Activated CD8-positive, alpha-beta T cell treated with anti-CD3 and anti-CD28 coated beads for 36 hours (primary cell): ENCODE measurements at regions not wholly inside any gene's neighbourhood (a gene's known extent, or its start where the extent isn't known, plus 50 kb on each side); places are given as distances from the start of the nearest gene placed in this dataset.

ENCODE experiments used
- ATAC-seq: fragments of 200-7000 bp; cut with Tn5 transposase; one replicate; pipeline ENCODE4 v1.10.0; 2021; ENCODE audit warnings: mild to moderate bottlenecking, moderate library complexity
- CTCF ChIA-PET: fragments of 350-600 bp; sonication (Branson Sonifier 250); formaldehyde crosslinking; loops from one replicate; lab custom pipeline; 2021; ENCODE audit warnings: antibody characterized with exemption; lab: Charles Lee
- POLR2A ChIA-PET: fragments of 350-600 bp; sonication (Branson Sonifier 250); formaldehyde crosslinking; loops from one replicate; lab custom pipeline; 2021; ENCODE audit warnings: antibody characterized with exemption; lab: Charles Lee
- DNase-seq: peaks from one replicate; pipeline ENCODE4 v3.0.0-alpha.2; 2020
- H3K27ac Mint-ChIP-seq: one replicate; pipeline ENCODE4 v1.8.0; 2021; ENCODE audit warnings: mild to moderate bottlenecking, mixed read lengths
- H3K27me3 Mint-ChIP-seq: one replicate; pipeline ENCODE4 v1.8.0; 2021; ENCODE audit warnings: mixed read lengths
- H3K36me3 Mint-ChIP-seq: one replicate; pipeline ENCODE4 v1.8.0; 2021; ENCODE audit warnings: low read depth, mixed read lengths
- H3K4me1 Mint-ChIP-seq: one replicate; pipeline ENCODE4 v1.8.0; 2021; ENCODE audit warnings: low read depth, mixed read lengths
- H3K4me3 Mint-ChIP-seq: one replicate; pipeline ENCODE4 v1.8.0; 2021; ENCODE audit warnings: mild to moderate bottlenecking, moderate library complexity, mixed read lengths
- H3K9me3 Mint-ChIP-seq: one replicate; pipeline ENCODE4 v1.8.0; 2021; ENCODE audit warnings: mixed read lengths
- intact Hi-C: fragments of 100-400 bp; cut with micrococcal nuclease; formaldehyde crosslinking; loops from one replicate; pipeline ENCODE4 v1.10.0; 2022
- TF ChIP-seq, protein P1 (sequence below): fragments of 200-600 bp; IDR thresholded peaks from one replicate; pipeline ENCODE4 v1.8.0; 2022; ENCODE audit warnings: antibody characterized with exemption, mild to moderate bottlenecking

GRCh38 chr9:88072831-88073375 is 65.4 kb downstream of the SPATA31C2 start:
- TF ChIP-seq, protein P1, sequence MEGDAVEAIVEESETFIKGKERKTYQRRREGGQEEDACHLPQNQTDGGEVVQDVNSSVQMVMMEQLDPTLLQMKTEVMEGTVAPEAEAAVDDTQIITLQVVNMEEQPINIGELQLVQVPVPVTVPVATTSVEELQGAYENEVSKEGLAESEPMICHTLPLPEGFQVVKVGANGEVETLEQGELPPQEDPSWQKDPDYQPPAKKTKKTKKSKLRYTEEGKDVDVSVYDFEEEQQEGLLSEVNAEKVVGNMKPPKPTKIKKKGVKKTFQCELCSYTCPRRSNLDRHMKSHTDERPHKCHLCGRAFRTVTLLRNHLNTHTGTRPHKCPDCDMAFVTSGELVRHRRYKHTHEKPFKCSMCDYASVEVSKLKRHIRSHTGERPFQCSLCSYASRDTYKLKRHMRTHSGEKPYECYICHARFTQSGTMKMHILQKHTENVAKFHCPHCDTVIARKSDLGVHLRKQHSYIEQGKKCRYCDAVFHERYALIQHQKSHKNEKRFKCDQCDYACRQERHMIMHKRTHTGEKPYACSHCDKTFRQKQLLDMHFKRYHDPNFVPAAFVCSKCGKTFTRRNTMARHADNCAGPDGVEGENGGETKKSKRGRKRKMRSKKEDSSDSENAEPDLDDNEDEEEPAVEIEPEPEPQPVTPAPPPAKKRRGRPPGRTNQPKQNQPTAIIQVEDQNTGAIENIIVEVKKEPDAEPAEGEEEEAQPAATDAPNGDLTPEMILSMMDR, result no peak
- DNase-seq, result no peak
- H3K9me3 Mint-ChIP-seq, result no peaks in the 10 kb centered on the region
- H3K27ac Mint-ChIP-seq, result no peak overlapping the region
- no peak for ATAC-seq
- peaks cover 9% of the 10 kb centered on the region for H3K4me1 Mint-ChIP-seq
- intact Hi-C loops, result no loop called here
- no peaks in the 10 kb centered on the region for H3K36me3 Mint-ChIP-seq
- H3K4me3 Mint-ChIP-seq, result no peak overlapping the region
- ChIA-PET POLR2A (no interaction called here), CTCF (no interaction called here)
- peaks cover 58% of the 10 kb centered on the region for H3K27me3 Mint-ChIP-seq

DNA sequence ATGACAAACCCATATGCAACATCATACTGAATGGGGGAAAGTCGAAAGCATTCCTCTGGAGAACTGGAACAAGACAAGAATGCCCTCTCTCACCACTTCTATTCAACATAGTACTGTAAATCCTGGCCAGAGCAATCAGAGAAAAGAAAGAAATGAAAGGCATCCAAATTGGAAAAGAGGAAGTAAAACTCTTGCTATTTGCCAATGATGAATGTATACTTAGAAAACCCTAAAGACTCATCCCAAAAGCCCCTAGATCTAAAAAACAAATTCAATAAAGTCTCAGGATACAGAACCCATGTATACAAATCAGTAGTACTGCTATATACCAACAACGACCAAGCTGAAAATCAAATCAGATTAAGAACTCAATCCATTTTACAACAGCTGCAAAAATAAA is 66.9 kb downstream of the SPATA31C2 start:
- DNase-seq (no peak), ATAC-seq (no peak)
- intact Hi-C loops, result no loop called here
- ChIA-PET POLR2A (no interaction called here), CTCF (no interaction called here)
- Mint-ChIP-seq H3K27me3 (peaks cover 53% of the 10 kb centered on the region), H3K4me3 (no peak overlapping the region), H3K27ac (no peak overlapping the region), H3K4me1 (peaks cover 3% of the 10 kb centered on the region), H3K9me3 (no peaks in the 10 kb centered on the region), H3K36me3 (no peaks in the 10 kb centered on the region)
- TF ChIP-seq, protein P1, result no peak

GRCh38 chr9:88065619-88066018 is 72.7 kb downstream of the SPATA31C2 start:
- POLR2A ChIA-PET, result no interaction called here
- Mint-ChIP-seq H3K4me3 (no peak overlapping the region), H3K4me1 (no peaks in the 10 kb centered on the region), H3K27me3 (peaks cover 14% of the 10 kb centered on the region), H3K9me3 (no peaks in the 10 kb centered on the region), H3K27ac (no peak overlapping the region), H3K36me3 (no peaks in the 10 kb centered on the region)
- CTCF ChIA-PET, result no interaction called here
- ATAC-seq (no peak), DNase-seq (no peak)
- TF ChIP-seq, protein P1, result no peak
- intact Hi-C loops, result no loop called here

GRCh38 chr9:88064554-88064953 is 73.7 kb downstream of the SPATA31C2 start:
- TF ChIP-seq, protein P1, result no peak
- POLR2A ChIA-PET, result no interaction called here
- intact Hi-C loops, result no loop called here
- Mint-ChIP-seq H3K9me3 (no peaks in the 10 kb centered on the region), H3K27ac (no peak overlapping the region), H3K36me3 (no peaks in the 10 kb centered on the region), H3K4me3 (no peak overlapping the region), H3K4me1 (no peaks in the 10 kb centered on the region), H3K27me3 (peaks cover 12% of the 10 kb centered on the region)
- ATAC-seq (no peak), DNase-seq (no peak)
- CTCF ChIA-PET, result interaction anchor here (0.9 kb wide), 1 partner anchor 30 kb away, joined by 3 read pairs; no protein-coding TSS in a partner anchor

DNA sequence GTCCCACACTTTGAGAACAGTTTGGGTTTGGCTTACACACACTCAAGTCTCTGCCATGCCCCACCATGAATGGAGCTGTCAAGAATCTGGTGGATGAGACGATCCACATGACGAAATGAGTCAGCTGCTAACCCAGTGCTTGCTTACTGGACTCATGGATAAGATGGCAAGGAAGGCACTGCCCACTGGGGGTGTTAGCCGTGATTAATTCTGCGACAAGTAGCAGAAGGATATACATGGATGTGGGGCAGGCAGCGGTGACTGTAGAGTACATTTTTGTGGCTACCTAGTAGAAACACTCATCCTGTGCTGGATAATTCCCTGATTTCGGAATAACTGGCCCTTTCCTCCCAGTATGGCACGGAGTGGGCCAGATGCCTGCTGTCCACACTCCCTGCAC is 77.5 kb downstream of the SPATA31C2 start:
- Mint-ChIP-seq H3K36me3 (no peaks in the 10 kb centered on the region), H3K4me3 (no peak overlapping the region), H3K27ac (no peak overlapping the region), H3K9me3 (no peaks in the 10 kb centered on the region), H3K27me3 (peaks cover 3% of the 10 kb centered on the region), H3K4me1 (no peaks in the 10 kb centered on the region)
- DNase-seq (no peak), ATAC-seq (no peak)
- CTCF ChIA-PET, result no interaction called here
- TF ChIP-seq, protein P1, result no peak
- intact Hi-C loops, result no loop called here
- POLR2A ChIA-PET, result no interaction called here
